GM12878 (cell line): ENCODE measurements at regions not wholly inside any gene's neighbourhood (a gene's known extent, or its start where the extent isn't known, plus 50 kb on each side); places are given as distances from the start of the nearest gene placed in this dataset.

Experiments used
- ATAC-seq: fragments of 200-7000 bp; cut with Tn5 transposase; 3 replicates; pipeline ENCODE4 v1.9.1; 2020; ENCODE audit warnings: mild to moderate bottlenecking, moderate library complexity
- BruUV-seq: library from RNA; stranded (reverse); fragments of 400-500 nt; replicated peaks from 2 replicates; lab custom pipeline; 2021; lab: Mats Ljungman, UMichigan
- CTCF ChIA-PET: fragments of 300-600 bp; sonication (Branson Sonifier 250); formaldehyde crosslinking; extraction: SDS; loops from one replicate; lab custom pipeline; 2021; ENCODE audit warnings: inconsistent platforms; lab: Yijun Ruan, JAX
- POLR2A ChIA-PET: fragments of 350-600 bp; formaldehyde crosslinking; extraction: SDS; loops from one replicate; lab custom pipeline; 2021; ENCODE audit warnings: inconsistent platforms; lab: Charles Lee
- RAD21 ChIA-PET: fragments of 300-600 bp; sonication (Branson Sonifier 250); formaldehyde crosslinking; loops from one replicate; lab custom pipeline; 2023; ENCODE audit warnings: antibody characterized with exemption; ENCODE audit not compliant: unreplicated experiment; lab: Charles Lee
- SMC1A ChIA-PET: fragments of 300-600 bp; sonication (Branson Sonifier 250); formaldehyde crosslinking; loops from one replicate; lab custom pipeline; 2023; ENCODE audit not compliant: unreplicated experiment, uncharacterized antibody; lab: Charles Lee
- DNase-seq: peaks from one replicate; pipeline ENCODE4 v3.0.0-alpha.2; 2011; ENCODE audit warnings: low read depth, low spot score
- FAIRE-seq: peaks from 3 replicates; lab custom pipeline; 2011; peaks lifted over from hg19 to GRCh38; lab: Jason Lieb, UNC
- H2AFZ ChIP-seq: 2 replicates; pipeline ENCODE4 v1.6.0; 2011; ENCODE audit warnings: low read depth, low read length, control low read depth; ENCODE audit not compliant: control insufficient read depth
- H3K27ac ChIP-seq: 2 replicates; pipeline ENCODE4 v1.5.1; 2011; ENCODE audit warnings: control low read depth; ENCODE audit not compliant: control insufficient read depth, insufficient read depth
- H3K27me3 ChIP-seq, 2 experiments: replicated peaks in 1 of 2; 2 replicates each; pipeline versions ENCODE4 v1.6.0 to v1.6.1; 2011; ENCODE audit warnings: low read length in 1 of 2; ENCODE audit not compliant: control insufficient read depth in 2 of 2, insufficient read depth in 2 of 2
- H3K36me3 ChIP-seq, 2 experiments: 2 replicates each; pipeline ENCODE4 v1.5.1; 2011; ENCODE audit warnings: low read length in 1 of 2; ENCODE audit not compliant: control insufficient read depth in 2 of 2, insufficient read depth in 2 of 2
- H3K4me1 ChIP-seq: 2 replicates; pipeline ENCODE4 v1.6.1; 2011; ENCODE audit warnings: mild to moderate bottlenecking, low read length, moderate library complexity, mixed read lengths; ENCODE audit not compliant: control insufficient read depth, insufficient read depth
- H3K4me2 ChIP-seq: 2 replicates; pipeline ENCODE4 v1.6.0; 2011; ENCODE audit warnings: control low read depth; ENCODE audit not compliant: control insufficient read depth, insufficient read depth
- H3K4me3 ChIP-seq: fragments of 200-600 bp; sonication (generic); 2 replicates; pipeline ENCODE4 v1.5.1; 2016
- H3K79me2 ChIP-seq: 2 replicates; pipeline ENCODE4 v1.6.0; 2011; ENCODE audit warnings: low read length; ENCODE audit not compliant: control insufficient read depth, insufficient read depth
- H3K9ac ChIP-seq: 2 replicates; pipeline ENCODE4 v1.8.0; 2011; ENCODE audit warnings: low read length, control low read depth, mixed read lengths; ENCODE audit not compliant: control insufficient read depth, insufficient read depth
- H3K9me3 ChIP-seq: replicated peaks from 3 replicates; pipeline ENCODE4 v1.5.1; 2011; ENCODE audit warnings: mild to moderate bottlenecking, low read length; ENCODE audit not compliant: control insufficient read depth, insufficient read depth
- H4K20me1 ChIP-seq: 2 replicates; pipeline ENCODE4 v1.6.0; 2011; ENCODE audit not compliant: control insufficient read depth, insufficient read depth
- CHD1 ChIP-seq: IDR thresholded peaks from 2 replicates; pipeline ENCODE4 v1.6.1; 2012; ENCODE audit warnings: low read depth, low read length, improper control_type of control experiment
- EP300 ChIP-seq, 2 experiments: fragments of 150-350 bp in 1 of 2; IDR thresholded peaks; 2 replicates each; pipeline ENCODE4 v1.6.1; 2011 to 2012; ENCODE audit warnings: low read depth in 2 of 2, low read length in 2 of 2, borderline replicate concordance in 1 of 2, improper control_type of control experiment in 1 of 2, inconsistent platforms in 1 of 2; ENCODE audit not compliant: control insufficient read depth in 1 of 2
- FOXK2 ChIP-seq: fragments of 450-650 bp; IDR thresholded peaks from 2 replicates; pipeline ENCODE4 v1.6.1; 2017; ENCODE audit warnings: mild to moderate bottlenecking, moderate library complexity
- HCFC1 ChIP-seq: fragments of 150-350 bp; IDR thresholded peaks from 2 replicates; pipeline ENCODE4 v1.6.1; 2014; ENCODE audit warnings: low read length
- NR2F1 ChIP-seq: fragments of 450-650 bp; conservative IDR thresholded peaks from 2 replicates; pipeline ENCODE4 v1.6.1; 2017; ENCODE audit warnings: mild to moderate bottlenecking
- PAX5 ChIP-seq: IDR thresholded peaks from 2 replicates; pipeline ENCODE4 v1.6.1; 2011; ENCODE audit warnings: low read depth, low read length, borderline replicate concordance
- PAX8 ChIP-seq: fragments of 450-650 bp; IDR thresholded peaks from 2 replicates; pipeline ENCODE4 v1.6.1; 2017; ENCODE audit warnings: mild to moderate bottlenecking, moderate library complexity
- POLR2AphosphoS5 ChIP-seq: IDR thresholded peaks from 2 replicates; pipeline ENCODE4 v1.6.1; 2011; ENCODE audit warnings: mild to moderate bottlenecking, low read length, inconsistent platforms
- RCOR1 ChIP-seq: conservative IDR thresholded peaks from 2 replicates; pipeline ENCODE4 v1.6.1; 2012; ENCODE audit warnings: low read depth, low read length, improper control_type of control experiment
- SMARCA5 ChIP-seq: fragments of 450-650 bp; IDR thresholded peaks from 2 replicates; pipeline ENCODE4 v1.6.1; 2017; ENCODE audit warnings: mild to moderate bottlenecking
- SP1 ChIP-seq: IDR thresholded peaks from one replicate; pipeline ENCODE4 v1.6.1; 2011; ENCODE audit warnings: low read depth, low read length
- STAT1 ChIP-seq: fragments of 450-650 bp; conservative IDR thresholded peaks from 2 replicates; pipeline ENCODE4 v1.6.1; 2014; ENCODE audit warnings: antibody characterized with exemption, mild to moderate bottlenecking
- WRNIP1 ChIP-seq: IDR thresholded peaks from 2 replicates; pipeline ENCODE4 v1.6.1; 2011; ENCODE audit warnings: low read depth, low read length, improper control_type of control experiment, borderline replicate concordance
- ZSCAN29 ChIP-seq: fragments of 450-650 bp; IDR thresholded peaks from 2 replicates; pipeline ENCODE4 v1.6.1; 2017; ENCODE audit warnings: mild to moderate bottlenecking, moderate library complexity
- WGBS: methylation state at CpG from one replicate; pipeline ENCODE4 v1.1.6; 2016; ENCODE audit warnings: low lambda C conversion rate; ENCODE audit not compliant: insufficient replicate concordance, insufficient coverage; ENCODE audit errors: missing lambda C conversion rate; 5-methylcytosine and 5-hydroxymethylcytosine counted together
- in situ Hi-C: fragments of 300-500 bp; cut with MboI; formaldehyde crosslinking; loops from 9 replicates; pipeline ENCODE4 v1.14.3; 2018; ENCODE audit warnings: mixed read lengths
- intact Hi-C: fragments of 100-400 bp; cut with micrococcal nuclease; formaldehyde crosslinking; loops from one replicate; pipeline ENCODE4 v1.14.2; 2022; ENCODE audit not compliant: unreplicated experiment
- TF ChIP-seq, protein P1 (sequence below): fragments of 450-650 bp; IDR thresholded peaks from 2 replicates; pipeline ENCODE4 v1.6.1; 2018; ENCODE audit warnings: borderline replicate concordance, mild to moderate bottlenecking; ENCODE audit not compliant: partially characterized antibody

DNA sequence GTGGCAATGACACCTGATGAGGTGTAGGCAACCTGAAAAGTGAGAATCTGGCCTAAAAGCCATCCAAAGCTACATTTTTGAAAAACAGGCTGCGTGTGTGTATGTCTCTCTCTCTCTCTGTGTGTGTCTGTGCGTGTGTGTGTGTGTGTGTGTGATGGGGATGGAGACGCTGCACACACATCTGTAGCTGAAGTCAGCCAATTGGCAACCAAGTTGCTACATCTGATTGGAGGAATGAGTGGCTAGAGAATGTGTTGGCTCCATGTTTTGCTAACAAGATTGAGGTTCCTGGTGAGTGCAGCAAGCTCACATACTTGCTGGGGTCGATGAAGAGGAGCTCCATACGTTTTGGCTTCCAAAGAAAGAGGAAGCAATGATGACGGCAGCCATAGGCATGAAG lies 311.4 kb upstream of the NCAM1 start:
- intact Hi-C loops: no loop called here
- in situ Hi-C loops: no loop called here
- WGBS: 33% methylated on average over 6 of the region's 6 CpGs
- no peak for FAIRE-seq
- Histone ChIP-seq H3K4me2 (no peak overlapping the region), H3K27ac (no peak overlapping the region), H3K79me2 (no peaks in the 10 kb centered on the region), H2AFZ (no peak overlapping the region), H3K27me3 (no peaks in the 10 kb centered on the region), H3K9me3 (no peaks in the 10 kb centered on the region), H3K4me1 (no peaks in the 10 kb centered on the region), H4K20me1 (no peaks in the 10 kb centered on the region), H3K36me3 (no peaks in the 10 kb centered on the region), H3K4me3 (no peak overlapping the region), H3K9ac (no peak overlapping the region)
- SMC1A ChIA-PET: interaction anchor here (0.7 to 2.4 kb wide), 7 partner anchors 18 to 62 kb away, joined by 3 to 17 read pairs (median 4); no protein-coding TSS in a partner anchor
- CTCF ChIA-PET: interaction anchor here (1.2 kb wide), 1 partner anchor 62 kb away, joined by 4 read pairs; no protein-coding TSS in a partner anchor
- TF ChIP-seq HCFC1 (no peak), PAX8 (no peak), CHD1 (no peak), FOXK2 (no peak), POLR2AphosphoS5 (no peak), NR2F1 (no peak), PAX5 (no peak), WRNIP1 (no peak), SMARCA5 (no peak), EP300 (IDR thresholded peaks at IDR 0.05; ENCODE audit: borderline replicate concordance in 1 of 2, control insufficient read depth in 1 of 2, low read depth in 2 of 2, low read length in 2 of 2) (no peak), SP1 (no peak), STAT1 (no peak), ZSCAN29 (no peak), RCOR1 (no peak)
- TF ChIP-seq, protein P1, sequence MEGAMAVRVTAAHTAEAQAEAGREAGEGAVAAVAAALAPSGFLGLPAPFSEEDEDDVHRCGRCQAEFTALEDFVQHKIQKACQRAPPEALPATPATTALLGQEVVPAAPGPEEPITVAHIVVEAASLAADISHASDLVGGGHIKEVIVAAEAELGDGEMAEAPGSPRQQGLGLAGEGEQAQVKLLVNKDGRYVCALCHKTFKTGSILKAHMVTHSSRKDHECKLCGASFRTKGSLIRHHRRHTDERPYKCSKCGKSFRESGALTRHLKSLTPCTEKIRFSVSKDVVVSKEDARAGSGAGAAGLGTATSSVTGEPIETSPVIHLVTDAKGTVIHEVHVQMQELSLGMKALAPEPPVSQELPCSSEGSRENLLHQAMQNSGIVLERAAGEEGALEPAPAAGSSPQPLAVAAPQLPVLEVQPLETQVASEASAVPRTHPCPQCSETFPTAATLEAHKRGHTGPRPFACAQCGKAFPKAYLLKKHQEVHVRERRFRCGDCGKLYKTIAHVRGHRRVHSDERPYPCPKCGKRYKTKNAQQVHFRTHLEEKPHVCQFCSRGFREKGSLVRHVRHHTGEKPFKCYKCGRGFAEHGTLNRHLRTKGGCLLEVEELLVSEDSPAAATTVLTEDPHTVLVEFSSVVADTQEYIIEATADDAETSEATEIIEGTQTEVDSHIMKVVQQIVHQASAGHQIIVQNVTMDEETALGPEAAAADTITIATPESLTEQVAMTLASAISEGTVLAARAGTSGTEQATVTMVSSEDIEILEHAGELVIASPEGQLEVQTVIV: no peak
- BruUV-seq: no TSS peak
- ATAC-seq: no peak
- POLR2A ChIA-PET: no interaction called here
- DNase-seq: no peak
- RAD21 ChIA-PET: interaction anchor here (1.3 kb wide), 1 partner anchor 57 kb away, joined by 3 read pairs; no protein-coding TSS in a partner anchor
